ENCODE measurements at regions not wholly inside any gene's neighbourhood (a gene's known extent, or its start where the extent isn't known, plus 50 kb on each side); places are given as distances from the start of the nearest gene placed in this dataset.
A peak's percentile ranks its signal among the peaks of the same experiment; 100 is the strongest.

DNA sequence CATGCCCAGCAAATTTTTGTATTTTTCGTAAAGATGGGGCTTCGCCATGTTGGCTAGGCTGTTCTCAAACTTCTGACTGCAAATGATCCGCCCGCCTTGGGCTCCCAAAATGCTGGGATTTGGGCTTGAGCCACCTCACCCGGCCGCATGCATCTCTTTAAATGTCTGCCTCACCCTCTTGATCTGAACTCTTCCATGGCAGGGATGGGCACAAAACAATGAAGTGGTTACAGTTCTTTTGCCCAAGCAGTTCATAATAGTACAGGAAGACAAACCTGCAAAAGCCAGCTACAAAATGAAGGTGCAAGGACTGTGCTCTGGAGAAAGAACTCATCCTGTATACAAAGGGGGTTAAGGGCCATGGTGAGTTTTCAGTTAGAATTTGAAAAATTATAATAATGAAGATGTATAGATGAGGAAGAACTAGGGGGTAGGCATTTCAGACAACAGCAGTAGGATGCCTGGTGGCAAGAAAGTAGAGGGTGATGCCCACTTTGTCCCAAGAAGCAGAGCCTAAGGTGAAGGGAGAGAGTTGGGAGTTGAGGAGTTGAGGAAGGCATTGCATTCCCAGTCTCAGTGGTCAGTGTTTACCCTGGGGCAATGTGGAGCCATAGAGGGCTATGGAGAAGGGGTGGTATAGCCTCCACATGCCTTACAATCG lies 160.8 kb upstream of the MYCN start:
- no peak for DNase-seq (ENCODE audit: low spot score)

DNA sequence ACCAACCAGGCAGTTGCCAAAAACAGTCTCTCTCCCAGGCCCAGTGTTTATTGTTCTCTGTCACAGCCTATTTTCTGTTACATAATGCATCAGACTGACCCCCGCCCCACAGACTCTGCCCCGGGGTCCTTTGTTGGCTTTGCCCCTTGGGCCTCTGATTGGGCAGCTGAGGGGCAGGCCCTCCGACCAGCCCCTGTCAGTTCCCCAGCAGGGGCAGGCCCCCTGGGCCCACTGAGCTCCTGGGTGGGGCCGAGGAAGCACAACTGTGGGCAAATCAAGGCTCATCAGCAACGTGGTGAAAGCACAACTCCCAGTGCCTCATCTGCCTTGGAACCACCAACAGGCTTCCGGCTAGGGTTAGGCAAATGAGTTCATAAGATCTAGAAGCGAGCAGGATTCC lies 160.1 kb upstream of the MYCN start:
- no peak for DNase-seq (ENCODE audit: low spot score)

DNA sequence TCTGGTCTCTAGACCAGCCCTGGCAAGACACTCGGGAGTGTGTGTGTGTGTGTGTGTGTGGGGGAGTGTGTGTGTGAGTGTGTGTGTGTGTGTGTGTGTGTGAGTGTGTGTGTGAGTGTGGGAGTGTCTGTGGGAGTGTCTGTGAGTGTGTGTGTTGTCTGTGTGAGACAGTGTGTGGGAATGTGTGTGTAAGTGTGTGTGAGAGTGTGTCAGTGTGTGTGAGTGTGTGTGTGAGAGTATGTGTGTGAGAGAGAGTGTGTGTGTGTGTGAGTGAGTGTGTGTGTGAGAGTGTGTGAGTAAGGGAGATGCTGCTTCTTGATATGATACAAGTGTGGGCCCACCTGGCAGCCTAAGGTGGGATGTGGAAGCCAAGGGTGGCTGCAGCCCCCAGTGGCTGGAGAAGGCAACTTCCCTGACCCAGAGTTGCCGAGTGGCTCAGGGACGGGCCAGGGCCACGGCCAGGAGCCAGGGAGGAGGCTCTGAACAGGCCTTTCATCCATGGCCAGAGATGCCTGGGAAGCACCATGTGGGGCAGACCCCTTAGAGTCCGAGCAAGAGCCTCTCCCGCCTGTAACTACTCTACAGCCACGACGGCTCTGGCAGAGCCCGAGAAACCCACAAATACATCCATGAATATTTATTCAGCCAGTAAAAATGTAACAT lies 159.3 kb upstream of the MYCN start:
- DNase-seq (ENCODE audit: low spot score), result no peak

DNA sequence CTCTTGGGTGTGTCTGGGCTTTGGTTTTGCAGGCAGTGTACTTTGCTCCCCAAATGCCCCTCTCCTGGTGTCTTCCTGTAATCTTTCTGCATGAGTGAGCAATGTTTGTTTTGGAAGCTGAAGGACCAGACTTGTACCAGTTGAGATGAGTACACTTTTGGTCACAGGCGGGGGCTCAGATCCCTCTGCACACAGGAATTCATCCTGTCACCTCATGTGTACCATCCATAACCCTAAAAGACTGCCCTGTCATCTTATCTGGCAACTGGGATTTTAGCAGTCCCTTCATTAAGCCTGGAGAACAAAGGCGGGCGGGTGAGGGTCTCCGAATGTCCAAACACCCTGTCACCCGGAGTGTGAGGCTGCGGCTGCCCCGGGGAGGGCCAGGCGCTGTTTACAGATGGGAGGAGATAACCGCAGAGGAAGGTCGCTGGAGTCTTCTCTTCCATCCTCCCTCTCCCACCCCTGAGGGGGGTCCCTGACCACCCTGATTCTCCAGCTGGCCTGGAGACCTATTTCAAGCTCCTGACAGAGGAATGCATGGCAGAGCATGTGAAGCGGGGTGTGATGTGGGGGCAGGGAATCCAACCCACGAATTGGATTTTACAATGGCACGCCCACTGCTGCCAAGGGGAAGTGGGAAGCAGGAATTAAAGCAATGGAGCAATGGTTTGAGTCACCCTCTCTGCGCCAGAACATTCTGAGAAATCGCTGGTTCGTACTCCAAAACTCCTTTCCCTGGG lies 158.2 kb upstream of the MYCN start:
- DNase-seq (ENCODE audit: low spot score), result no peak

DNA sequence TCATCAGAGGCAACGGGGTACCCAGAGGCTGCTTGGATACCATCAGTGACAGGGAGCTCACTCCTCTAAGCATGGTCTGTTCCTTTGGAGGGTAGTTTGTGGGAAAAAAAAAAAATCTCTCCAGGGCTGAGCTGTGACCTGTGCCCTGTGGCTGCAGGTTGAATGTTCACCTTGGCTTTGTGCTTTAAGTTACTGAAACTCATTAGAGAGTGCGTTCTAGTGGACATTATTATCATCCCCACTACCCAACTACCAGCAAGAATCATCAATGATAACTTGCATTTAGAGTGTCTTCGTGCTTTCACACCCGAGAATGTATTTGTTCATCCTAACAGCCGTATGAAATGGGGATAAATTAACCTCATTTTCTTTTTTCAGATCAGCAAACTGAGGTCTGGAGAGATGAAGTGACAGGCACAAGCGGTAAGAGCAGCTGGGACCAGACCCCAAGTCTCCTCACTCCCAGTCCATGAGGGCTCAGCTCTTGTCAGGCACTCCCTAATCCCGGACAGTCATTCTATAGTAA lies 157.5 kb upstream of the MYCN start:
- no peak for DNase-seq (ENCODE audit: low spot score)

DNA sequence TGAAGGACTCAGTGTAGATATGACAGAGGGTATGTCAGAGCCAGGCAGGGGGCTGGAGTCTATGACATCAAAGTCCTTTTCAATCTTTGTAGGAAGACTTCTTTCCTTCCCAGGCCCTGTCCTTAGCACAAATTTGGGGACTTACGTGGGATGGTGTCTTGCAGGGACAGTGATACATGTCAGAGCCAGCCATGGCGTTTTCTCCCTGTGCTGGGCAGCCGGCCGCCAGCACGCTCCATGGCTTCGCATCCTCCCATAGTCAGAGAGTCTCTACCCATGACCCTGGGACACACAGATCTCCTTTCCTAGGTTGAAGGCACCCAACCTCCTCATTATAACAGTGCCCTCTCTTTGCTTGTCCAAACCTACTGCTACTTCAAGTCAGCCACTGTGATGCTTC lies 156.9 kb upstream of the MYCN start:
- no peak for DNase-seq (ENCODE audit: low spot score)

DNA sequence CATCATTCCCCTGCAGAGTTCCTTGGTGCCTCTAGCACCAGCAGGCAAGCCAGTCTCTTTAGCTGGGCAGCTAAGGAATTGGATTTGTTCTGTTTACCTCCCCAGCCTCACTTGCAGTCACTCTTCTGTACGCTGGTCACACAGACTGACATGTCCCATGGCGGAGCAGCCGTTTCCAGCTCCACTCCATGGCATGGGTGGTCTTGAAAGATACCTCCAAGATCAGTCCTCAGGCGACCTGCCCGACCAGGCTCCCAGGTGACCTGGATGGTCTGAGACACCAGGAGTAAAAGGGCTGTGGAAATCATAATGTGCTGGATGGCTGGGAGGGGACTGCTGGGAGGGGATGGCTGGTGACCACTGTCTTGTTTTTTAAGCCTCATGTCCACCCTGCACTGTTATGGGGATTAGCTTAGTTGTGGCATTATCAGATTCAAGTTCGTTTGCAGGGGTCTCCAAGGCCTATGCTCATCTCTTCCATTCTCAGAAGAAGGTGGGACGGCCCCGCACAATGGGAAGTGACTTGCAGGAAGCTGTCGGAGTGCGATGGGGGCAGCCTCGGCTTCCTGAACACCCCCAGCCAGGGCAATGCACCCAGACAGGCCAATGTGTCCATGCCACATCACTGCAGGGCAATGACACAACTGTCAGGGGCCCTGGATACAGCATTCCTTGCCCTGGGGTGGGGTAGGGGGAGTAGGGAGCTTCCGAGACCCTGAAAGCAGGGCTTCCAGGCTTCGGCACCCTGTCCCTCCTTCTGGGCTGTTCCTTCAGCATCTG lies 156.1 kb upstream of the MYCN start:
- DNase-seq (ENCODE audit: low spot score), result no peak

DNA sequence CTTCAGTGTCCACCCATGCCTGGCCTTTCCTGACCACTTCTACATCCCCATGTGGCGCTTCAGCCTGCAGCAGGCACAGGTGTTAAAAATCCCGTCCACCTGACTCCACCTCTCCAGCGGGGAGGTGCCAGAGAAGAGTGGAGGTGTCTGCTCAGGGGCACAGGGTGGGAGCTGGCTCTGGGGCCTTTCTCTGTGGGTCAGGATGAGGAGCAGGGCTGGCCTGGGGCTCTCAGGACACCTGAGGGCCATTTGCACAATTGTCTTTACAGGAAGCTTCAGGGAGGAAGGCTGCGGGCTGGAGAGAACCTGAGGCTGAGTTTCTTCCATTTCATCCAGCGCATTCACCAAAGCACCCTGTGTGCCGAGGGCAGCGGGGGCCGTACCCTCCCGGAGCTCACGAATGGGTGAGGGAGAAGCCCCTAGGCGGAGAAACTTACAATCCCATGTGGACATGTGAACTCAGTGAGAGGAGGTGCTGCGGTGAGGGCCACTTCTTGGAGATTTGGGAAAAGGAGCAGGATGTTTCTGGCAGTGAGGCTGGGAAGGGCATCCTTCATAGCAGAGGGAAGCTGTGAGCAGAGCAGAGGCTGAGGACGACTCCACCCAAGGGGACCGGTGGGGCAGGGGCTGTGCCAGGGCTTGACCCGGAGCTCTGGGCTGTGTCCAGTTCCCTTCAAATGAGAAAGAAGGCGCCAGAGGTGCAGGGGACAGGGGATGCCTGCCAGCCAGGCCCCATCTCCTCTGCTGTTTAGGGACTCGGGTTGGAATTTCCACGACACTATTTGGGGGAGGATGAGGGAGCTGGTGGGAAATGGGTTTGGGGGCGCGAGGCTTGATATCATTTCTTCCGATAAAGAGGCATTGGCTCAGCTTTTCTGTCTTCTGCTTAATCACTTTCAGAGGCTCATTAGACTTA lies 155.2 kb upstream of the MYCN start:
- DNase-seq (ENCODE audit: low spot score), result no peak

DNA sequence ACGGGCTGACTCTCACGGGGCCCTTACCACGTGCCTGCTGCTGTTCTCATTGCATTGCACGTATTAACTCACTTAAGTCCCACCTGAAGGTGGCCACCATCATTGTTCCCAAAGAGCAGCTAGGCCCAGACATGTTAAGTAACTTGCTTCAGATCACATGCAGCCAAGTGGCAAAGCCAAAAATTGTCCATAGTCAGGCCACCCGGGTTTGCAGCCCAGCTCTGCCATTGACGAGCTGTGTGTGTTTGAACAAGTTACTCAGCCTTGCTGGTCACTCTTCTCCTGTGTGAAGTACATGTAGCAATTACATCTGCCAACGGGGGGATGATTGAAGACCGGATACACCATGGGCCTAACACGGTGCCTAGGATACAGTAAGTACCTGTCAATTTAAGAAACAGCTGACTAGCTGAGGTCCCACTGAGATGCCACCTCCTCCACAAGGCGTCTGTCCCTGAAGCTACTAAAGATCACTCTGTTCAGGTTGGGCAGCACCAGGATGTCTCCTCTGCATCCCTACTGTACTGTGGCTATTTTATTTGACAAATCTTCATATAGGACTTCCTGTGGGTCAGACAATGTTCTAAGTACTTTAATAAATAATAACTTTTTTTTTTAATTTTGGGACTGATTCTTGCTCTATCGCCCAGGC lies 154.2 kb upstream of the MYCN start:
- DNase-seq (ENCODE audit: low spot score), result no peak

DNA sequence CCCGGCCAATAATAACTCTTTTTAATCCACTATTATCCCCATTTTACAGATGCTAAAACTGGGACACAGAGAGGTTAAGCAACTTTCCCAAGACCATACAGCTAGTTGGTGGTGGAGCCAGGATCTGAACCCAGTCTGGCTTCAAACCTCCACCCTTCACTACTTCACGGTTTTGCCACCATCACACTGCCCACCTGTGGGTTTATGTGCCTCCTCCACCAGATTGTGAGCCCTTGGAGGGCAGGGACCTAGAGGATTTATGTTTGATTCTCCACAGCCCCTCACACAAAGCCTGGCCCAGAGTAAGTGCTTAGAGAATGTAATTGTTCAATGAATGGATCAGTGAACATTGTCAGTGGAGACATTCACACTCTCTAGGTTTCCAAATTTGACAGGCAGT lies 153.4 kb upstream of the MYCN start:
- DNase-seq (ENCODE audit: low spot score), result no peak

DNA sequence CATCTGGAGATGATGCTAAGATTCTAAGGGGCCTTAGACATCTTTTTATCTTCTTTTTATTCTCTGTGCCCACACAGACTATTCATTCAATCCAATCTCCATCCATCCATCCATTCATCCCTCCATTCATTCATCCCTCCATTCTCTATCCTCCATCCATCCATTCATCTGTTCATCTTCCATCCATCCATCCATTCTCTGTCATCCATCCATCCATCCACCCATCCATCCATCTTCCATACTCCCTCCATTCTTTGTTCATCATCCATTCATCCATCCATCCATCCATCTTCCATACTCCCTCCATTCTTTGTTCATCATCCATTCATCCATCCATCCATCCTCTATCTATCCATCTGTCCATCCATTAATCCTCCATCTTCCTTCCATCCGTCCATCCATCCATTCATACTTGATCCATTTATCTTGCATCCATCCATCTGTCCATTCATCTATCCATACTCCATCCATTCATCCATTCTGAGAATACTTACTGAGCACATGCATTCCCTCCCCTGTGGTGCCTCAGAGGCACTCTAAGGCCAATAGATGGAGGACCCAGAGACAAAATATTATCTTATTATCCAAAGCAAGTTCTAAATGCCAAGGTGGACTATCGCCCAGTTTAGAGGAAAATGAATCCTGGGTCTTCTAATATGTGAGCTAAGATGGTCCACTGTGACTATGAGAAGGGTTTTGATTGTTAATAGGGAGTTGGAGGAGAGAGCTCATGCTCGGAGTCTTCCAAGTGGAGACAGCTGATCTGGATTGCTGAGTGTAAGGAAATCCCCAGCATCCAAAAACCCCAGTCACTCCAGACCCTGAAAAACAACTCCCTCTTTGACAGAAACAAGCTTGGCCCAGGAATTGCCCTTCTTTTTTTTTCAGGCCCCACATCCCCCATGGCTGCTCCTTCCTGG lies 152.6 kb upstream of the MYCN start:
- no peak for DNase-seq (ENCODE audit: low spot score)

DNA sequence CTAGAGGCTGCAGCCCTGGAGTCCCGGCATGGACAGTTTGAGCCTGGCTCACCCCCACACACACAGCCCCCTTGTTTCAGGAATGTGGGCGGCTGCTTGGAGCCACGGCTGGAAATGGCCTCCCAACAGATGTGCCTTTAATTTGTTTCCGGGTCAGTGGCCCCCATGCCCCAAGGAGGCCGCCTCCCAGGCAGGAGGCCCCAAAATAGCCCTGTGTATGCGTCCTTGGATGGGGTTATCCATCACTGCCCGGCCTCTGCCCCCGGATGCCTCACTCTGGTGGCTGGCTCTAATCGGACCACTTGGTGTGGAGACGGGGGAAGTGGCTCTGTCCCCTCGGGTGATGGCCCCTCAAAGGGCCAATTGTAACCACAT lies 151.9 kb upstream of the MYCN start:
- DNase-seq (ENCODE audit: low spot score), result peak; percentile 58

DNA sequence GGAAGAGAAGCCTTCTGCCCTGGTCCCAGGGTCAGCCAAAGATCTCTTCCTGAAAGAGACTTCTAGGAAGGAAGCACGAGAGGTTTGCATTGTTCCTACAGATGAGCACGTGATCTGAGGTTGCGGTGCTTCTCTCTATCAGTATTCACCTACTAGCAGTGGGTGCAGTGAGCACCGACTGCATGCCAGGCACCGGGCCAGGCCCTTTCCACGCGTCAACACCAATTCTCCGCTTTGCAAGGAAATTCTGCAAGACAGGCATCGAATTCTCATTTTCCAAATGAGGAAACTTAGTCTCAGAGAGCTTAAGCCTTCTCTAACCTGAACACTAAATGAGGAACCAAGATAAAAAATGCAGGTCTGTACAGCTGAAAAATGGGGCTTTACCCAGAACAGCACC lies 151.5 kb upstream of the MYCN start:
- peak; percentile 32 for DNase-seq (ENCODE audit: low spot score)

DNA sequence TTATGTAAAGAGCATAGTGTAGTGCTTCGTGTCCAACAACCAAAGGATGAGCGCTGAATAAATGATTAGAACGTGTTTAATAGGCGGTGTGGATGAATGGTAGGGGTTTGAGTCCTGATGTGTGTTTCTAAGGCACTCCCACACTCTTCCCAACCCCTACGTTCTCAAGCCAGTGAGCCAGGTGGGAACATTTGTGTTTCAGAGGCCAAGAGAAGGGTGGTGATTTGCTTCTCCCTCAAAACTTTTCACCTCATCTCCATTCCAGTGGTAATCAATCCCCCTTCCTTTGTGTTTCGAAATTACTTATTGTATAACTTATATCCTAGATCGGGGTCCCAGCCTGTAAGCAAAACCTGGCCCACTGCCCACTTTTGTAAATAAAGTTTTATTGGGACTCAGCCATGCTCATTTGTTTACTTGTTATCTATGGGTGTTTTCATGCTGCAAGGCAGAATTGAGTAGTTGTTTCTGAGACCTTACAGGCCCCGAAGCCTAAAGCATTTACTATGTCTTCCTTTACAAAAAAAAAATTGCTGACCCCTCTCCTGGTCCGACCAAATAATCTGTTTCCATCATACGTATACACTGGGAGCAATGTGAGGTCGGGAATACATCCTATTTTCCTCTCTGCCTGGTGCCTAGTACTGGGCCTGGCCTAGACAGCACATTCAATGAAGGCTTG lies 150.8 kb upstream of the MYCN start:
- DNase-seq (ENCODE audit: low spot score), result no peak

DNA sequence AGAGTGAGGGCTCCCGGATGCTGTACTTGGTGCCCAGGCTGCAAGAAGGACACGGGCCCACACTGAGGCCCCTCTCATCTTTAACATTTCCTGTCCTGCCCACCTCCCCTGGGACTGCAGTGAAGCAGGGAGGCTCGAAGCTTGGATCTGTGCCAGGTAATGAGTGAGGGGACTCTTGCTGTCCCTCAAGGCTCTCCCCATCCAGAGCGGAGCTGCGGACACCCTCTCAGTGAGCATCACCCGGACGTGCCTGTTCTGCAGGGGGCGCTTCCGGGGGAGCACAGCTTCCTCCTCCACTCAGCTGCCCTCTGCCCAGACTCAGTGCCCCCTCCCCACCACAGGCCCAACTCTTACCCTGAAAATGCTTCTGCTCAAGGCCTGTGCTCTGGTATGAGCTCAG lies 150.0 kb upstream of the MYCN start:
- DNase-seq (ENCODE audit: low spot score), result no peak

DNA sequence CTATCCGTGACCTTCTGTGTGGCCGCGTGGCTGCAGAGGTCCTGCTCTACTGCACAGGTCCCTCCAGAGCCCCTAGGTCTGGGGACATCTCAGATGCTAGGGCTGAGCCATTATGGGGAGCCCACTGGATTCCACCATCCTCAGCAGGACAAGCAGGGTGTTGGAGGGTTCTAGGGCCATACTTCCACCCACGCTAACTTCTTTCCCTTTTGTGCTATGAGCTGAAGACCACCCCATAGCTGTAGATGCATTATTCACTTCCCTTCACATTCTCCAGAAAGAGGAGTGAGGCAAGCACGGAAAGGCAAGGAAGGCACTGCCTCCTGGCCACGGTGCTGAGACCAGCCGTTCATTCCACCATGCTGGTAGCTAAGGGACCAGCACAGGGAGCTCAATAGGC lies 149.5 kb upstream of the MYCN start:
- DNase-seq (ENCODE audit: low spot score), result no peak

DNA sequence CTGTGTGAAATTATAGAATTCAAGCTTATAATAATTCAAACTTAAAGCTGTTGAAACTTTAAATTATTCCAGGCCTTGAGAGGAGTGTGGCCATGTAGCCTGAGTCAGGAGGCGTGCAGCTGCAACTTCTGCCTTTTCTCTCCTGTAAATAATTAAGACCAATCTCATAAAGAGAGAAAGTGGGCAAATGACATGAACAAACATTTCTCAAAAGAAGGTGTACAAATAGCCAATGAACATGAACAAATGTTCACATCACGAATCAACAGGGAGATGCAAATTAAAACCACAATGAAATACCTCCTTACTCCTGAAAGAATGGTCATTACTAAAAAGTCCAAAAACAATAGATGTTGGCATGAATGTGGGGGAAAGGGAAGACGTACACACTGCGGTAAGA lies 149.1 kb upstream of the MYCN start:
- no peak for DNase-seq (ENCODE audit: low spot score)

DNA sequence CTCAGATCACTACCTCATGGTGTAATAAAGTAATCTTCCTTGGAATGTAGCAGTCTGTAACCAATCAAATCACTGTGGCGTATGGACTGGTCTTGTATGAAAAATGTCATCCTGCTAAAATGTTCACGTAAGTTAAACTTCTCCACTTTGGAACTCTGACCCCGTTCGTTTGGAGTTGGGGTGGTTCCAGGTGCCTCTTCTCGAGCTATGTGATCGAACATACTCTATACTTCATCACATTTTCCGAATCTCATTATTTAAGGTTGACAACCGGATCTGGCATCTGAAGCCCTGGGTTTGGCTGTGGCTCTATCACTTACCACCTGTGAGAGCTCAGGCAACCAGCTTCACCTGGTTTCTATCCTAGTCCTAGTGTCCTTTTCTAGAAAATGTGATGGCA lies 148.0 kb upstream of the MYCN start:
- DNase-seq (ENCODE audit: low spot score), result no peak

All from ecto neural progenitor cell (in vitro differentiated cells).